ENCODE measurements at regions not wholly inside any gene's neighbourhood (a gene's known extent, or its start where the extent isn't known, plus 50 kb on each side); places are given as distances from the start of the nearest gene placed in this dataset.
"Not testable (repeated sequence)": the region's sequence is repeated elsewhere in the genome, so short reads cannot be mapped to it uniquely, and the experiment has no call there.

DNA sequence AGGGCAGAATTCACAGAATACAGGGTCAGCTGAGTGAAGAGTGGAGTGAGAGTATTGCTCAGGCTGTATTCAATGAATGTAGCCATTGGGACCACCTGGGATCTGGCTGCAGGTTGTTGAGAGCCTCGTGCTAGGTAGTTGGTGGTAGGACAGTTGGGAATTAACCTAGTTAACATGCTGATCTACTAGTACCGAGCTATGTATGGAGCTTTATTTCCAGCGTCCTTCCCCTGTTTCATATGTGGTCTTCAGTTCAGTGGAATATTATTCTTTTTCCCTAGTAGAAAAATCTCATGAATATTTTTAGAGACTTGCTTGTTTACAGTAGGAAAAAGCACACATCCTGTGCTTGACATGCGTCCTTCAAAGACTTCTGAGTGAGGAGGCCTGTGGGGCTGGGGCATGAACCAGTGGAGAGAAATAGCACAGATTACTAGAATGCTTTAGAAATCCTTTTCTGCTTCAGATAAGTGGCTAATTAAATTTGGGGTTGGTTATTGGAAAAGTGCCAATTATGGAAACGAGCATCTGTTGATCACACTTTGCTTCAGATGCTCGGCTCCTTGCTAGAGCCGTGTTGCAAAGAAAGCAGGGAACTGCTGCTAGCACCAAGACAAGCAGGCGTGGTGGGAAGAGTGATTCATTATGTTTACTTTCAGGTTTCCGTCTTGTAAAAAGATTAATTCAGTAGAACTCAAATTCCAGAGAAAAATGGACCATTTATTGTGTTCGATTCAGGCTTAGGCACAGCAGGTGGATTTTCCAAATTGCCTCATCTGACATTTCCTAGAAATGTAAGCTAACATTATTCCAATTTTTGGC is 53.6 kb downstream of the ARF6 start:
- DNase-seq, result no peak

- DNase-seq, result no peak
Observed at GRCh38 chr14:49947506-49947905, 54.6 kb downstream of the ARF6 start.

DNA sequence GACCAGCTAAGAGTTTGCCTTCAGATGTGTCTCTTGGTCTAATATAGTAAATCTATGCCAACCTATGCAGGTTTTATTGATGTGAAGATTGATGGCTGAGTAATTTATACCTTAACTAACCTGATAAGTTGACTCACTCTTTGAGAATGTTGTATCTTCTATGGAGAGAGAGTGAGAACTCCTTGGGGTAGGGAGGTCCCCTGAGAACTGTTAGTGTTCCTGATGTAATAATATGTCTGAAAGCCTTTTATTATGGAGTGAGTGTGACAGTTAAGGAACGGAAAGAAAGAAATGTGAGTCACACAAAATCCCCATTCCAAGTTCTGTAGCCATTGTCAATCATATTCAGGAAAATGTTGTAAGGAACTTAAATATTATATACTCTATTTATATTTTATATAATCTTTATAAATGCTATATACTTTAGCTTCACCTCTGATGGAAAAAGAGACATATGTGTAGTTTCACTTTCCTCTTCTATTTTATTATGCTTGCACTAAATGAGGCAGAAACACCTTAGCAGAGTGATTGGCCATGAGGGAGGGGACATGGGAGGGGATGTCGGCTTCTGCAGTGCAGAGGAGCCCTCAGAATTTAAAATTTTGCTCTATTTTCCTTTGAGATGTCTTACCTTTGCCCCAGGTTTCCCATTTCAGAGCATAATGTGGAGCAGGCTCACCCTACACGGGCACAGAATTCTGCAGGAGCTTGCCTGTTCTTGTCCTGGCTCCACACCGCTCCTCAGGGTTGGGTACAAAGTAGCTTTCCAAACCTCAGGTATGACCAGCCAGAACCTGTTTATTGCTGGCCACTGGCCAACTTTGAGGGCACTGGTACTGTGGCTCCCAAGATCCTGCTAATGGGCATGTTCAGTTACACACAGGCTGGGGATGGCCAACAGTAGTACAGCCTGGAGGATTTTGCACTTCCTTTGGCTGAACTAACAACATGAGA is 57.7 kb downstream of the ARF6 start:
- DNase-seq, result no peak

- no peak for DNase-seq
Observed at GRCh38 chr14:49951229-49951607, 58.3 kb downstream of the ARF6 start.

DNA sequence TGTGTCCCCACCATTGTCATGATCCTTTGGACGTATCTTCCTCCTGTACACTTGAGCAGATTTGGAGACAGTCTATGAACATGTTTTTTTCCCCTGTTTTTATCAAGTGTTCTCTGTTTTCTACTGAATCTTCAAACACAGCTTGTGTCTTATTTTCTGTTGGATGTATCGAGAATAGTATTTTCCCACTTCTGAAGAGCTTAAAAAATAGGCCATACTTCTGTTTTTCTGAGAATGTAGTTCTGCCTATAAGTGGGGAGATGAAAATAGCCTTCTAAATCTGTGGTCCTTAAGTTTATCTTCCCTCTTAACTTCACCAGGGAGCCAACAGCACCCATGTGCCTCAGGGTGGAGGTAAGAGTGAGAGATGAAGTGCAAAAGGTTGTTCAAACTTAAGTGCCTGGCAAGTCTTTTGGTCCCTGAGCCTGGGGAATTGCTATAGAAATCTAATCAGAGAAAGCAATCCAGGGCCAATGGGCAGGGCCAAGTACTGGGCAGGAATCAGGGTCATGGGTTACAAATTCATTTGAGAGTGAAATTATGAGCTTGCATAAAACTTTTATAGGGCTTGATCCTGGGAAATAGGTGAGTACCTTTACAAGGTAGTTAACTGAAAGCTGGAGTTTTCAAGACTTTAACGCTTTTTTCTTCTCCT is 58.9 kb downstream of the ARF6 start:
- DNase-seq, result no peak

- DNase-seq, result no peak
Observed at GRCh38 chr14:49953196-49953595, 60.3 kb downstream of the ARF6 start.

GRCh38 chr14:49954171-49954631 is 61.3 kb downstream of the ARF6 start:
- DNase-seq, result no peak

GRCh38 chr14:49955024-49955423 is 62.1 kb downstream of the ARF6 start:
- DNase-seq, result no peak

DNA sequence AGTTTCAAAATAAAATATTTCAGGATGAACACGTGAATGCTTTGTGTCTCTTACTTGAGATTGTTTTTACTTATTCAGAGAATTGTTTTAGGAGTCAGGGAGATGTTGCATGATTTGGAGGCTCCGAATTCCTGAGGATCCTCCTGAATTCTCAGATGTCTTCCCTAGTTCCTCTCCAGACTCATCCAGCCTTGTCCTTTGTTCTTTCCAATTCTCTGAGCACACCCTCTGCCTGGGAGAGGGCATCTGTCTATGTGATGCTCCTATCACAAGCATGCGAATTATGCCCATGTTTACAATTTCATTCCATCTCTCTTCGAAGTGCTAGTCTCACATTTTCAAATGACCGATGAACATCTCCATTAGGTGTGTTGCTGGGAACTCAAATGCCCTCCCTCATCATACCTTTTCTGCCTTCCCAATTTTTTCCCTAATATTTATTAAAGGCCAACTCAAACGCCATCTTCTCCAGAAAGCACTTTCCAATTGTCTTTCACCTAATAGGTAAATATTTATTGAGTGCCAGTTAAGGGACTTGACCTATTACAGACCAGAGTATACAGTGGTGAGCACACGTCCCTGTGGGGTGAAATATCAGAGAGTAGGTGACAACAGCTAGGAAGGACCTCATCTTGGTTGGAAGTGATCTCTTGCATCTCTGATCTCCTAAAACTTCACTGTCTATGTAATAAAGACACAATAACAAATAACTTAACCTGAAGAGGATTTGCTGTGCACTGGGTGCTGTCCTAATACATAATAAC is 64.4 kb downstream of the ARF6 start:
- DNase-seq, result no peak

DNA sequence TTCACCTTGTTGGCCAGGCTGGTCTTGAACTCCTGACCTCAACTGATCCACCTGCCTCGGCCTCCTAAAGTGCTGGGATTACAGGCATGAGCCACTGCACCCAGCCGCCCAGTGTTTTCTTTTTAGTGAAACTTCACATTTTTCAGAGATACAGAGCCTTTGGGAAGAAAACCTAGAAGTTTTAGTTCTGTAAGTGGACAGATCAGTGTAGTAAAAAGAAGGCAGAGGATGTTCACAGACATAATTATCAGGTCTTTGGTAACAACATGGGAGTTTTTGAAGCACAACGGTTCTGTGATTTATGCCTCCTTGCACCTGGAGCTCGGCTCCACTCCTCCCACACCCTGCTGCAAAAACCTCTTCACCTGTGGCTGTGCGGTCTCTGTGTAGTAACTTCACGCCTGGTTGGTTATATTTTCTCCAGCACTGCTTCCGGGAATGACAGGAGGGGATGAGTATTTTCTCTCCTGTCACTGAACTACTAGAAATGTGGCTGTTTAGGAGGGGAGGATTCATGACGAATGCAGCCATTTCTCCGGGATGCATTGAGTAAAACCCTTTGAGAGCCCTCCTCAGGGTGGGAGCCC is 67.0 kb downstream of the ARF6 start:
- DNase-seq, result no peak

GRCh38 chr14:49960453-49960852 is 67.6 kb downstream of the ARF6 start:
- DNase-seq, result no peak

GRCh38 chr14:49961270-49962222 is 68.7 kb downstream of the ARF6 start:
- DNase-seq, result no peak

DNA sequence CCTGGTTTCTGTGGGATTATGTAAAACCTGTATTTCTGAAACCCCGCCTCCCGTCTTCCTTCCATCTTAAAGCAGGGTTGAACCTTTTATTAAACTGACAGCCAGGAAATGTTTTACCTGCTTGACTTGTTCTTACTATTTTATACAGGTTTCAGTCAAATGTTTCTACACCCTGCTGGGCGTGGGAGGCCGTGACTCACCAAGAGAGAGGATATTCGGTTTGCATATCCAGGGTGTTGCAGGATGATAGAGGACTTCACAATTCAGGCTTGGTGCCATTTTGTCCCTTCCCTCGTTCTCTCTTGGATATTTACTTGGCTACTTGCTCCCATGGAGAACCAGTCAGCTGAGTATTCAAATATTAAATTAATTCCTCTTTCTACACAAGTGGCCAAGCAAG is 69.7 kb downstream of the ARF6 start:
- DNase-seq, result no peak

DNA sequence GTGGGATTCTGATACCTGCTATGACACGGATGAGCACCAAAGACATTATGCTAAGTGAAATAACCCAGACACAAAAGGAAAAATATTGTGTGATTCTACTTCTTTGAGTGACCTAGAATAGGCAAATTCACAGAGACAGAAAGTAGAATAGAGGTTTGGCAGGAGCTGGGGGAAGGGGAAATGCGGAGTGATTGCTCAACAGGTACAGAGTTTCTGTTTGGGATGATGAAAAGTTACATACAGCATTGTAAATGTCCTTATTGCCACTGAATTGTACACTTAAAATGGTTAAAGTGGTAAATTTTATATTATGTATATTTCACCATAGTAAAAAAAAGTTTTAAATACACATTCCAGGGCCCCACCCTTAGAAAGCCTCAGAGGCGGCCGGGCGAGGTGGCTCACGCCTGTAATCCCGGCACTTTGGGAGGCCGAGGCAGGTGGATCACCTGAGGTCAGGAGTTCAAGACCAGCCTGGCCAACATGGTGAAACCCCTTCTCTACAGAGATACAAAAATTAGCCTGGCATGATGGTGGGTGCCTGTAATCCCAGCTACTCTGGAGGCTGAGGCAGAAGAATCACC is 72.3 kb downstream of the ARF6 start:
- not testable (repeated sequence) for DNase-seq

GRCh38 chr14:49966304-49966809 is 73.5 kb downstream of the ARF6 start:
- DNase-seq, result no peak

DNA sequence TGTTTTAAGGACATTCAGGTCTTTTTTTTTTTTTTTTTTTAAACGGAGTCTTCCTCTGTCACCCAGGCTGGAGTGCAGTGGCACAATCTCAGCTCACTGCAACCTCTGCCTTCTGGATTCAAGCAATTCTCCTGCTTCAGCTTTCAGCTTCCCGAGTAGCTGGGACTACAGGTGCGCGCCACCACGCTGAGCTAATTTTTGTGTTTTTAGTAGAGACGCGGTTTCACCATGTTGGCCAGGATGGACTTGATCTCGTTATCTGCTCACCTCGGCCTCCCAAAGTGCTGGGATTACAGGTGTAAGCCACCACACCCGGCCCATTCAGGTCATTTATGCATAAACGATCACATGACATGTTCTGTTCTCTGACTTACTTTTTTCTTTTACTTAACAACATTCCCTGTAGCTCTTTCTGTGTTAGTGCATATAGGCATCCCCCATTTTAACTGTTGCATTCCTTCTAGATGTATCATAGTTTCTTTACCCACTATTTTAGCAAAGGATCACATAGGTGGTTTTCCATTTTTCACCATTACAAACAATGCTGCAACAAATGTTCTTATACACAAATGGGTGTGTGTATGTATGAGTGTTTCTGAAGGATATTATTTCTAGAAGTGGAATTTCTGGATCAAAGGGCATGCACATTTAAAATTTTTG is 74.2 kb downstream of the ARF6 start:
- no peak for DNase-seq

GRCh38 chr14:49969961-49970360 is 77.1 kb downstream of the ARF6 start:
- no peak for DNase-seq

DNA sequence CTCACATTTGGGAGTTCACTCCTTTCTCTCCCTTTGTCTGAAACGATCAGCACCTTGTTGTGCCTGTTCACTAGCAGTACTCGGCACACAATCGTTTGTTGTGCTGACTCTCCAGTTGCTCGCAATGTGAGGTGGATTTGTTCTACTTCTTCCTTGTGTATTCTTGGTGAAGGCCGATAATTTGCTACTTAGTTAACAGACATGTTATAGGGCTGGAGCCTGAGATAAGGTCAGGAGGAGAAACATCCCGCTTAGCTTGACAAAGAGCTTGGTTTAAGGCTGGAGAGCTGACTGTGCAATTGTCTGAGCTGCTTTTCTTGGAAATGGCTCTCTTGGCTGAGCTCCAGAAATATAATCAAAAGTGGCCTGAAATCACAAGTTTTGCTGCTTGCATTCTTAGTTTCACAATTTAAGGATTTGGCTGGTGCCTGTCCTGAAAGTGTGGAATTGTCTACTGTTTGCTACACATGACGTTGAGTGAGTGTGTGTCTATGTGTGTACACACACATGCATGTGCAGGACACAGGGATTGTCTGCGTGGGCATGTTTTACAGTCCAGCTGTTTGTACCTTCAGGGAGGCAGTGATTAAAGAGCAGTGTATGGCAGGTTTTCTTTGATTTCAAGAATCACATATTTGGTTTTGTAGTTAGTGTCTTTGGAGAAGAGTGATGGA is 77.7 kb downstream of the ARF6 start:
- no peak for DNase-seq
